Hematopoietic multipotent progenitor cell (in vitro differentiated cells): ENCODE measurements at regions not wholly inside any gene's neighbourhood (a gene's known extent, or its start where the extent isn't known, plus 50 kb on each side); places are given as distances from the start of the nearest gene placed in this dataset.

ENCODE experiments used
- DNase-seq, 3 donors: peaks; one replicate each; pipeline ENCODE4 v3.0.0-alpha.2; 2011 to 2015; ENCODE audit warnings: low read depth in 2 of 3, low spot score in 2 of 3

DNA sequence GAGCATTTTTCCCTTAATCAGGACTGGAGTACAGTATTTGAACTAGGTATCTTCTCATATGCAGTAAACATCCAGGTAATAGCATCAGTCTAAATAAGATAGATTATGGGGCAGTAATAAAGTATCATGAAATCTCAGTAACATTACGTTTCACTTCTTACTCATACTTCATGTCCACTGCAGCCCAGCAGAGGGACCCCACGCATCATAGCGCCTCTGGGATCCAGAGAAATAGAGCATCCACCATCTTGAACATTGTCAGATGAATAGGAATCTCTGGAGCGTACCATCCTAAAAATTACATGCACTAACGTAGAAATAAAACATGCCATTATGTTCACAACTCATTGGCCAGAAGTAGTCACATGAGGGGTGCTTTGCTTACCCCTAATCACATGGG lies 499.0 kb downstream of the CPS1 start:
- DNase-seq, result no peak

DNA sequence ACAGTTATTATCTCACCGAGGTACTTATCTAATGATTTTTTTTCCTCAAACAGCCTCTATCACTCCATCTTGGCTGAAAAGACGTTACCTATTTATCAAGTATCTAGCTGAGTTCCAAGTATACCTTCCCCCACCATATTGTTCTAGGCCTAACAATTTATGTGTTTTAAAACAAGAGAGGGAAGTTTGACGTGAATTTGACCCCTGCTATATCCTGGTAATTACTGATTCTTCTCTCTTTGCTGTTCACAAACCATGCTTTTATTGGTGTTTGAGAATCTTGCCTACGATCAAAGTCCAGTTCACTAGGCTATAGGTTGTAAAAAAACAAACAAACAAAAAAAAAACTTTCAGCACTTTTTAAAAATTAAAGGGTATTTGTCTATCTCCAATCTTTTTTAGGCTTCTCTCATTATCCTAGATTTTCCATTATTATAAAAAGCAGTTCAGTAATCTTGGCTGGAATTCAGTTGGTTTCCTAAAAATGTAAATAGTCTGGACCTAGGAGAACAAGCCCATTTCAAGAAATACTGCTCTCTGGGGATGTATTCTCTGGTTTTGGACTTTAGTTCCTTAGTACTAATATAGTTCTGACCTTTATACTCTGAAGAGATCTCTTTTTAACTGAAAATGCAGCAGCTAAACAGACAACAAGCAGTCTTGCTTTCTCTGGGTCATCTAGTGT lies 505.4 kb downstream of the CPS1 start:
- no peak for DNase-seq

DNA sequence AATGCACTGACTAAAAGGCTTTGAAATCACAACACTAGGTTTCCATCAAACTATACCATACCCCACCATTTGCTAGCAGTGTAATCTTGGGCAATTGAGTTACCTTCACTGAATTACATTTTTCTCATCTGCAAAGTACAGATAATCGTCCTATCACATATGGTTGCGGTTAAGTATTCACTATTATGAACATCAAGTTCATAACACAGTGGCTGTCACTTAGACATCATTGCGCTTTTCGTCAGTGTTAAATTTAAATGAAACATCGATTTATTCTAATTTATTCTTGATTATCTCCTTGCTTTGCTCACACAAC lies 505.9 kb downstream of the CPS1 start:
- DNase-seq, result no peak

DNA sequence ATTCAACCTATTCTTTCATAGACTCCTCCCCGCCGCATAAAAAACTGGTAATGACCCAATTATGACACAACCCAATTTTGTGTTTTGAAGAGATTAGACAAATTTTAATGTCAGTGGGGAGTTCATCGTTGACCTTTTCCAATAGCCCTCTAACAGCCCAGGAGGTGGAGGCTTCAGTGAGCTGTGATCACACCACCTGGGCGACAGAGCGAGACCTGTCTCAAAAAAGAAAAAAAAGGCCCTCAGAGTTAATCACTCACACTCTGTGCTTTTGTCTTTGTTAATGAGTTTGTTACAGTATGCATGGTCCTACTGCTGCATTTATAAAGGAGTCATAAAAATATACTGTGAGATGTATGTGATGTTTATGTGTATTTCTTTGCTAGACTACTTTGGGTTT lies 510.6 kb downstream of the CPS1 start:
- DNase-seq, result no peak

DNA sequence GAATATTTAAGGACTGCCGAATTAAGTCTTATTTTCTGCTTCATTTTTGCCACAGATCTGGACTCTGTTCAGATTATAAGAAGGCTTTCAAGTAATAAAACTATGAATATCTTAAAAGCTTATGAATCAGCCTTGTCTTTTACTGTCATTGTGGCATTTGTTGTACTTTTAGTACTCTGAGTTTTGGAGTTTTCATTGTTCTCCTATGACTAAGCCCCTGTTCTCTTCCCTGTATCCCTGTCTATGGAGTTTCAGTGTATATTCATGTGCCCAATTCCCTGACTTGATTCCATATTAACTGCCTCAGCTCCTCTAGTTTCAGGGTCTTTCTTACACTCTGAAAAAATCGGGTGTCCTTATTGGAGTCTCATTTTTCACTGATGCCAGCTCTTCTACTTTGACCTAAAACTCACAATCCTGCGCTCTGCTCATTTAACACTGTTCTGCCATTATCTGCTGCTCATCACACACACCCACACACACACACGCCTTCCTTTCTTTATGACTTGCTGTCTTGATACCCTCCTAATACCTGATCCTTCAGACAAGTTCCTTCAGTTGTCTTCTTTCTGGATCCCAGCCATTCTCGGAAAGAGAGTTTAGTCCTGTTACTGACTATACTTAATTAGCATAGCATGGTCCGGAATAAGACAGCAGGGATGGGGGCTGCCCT lies 511.8 kb downstream of the CPS1 start:
- DNase-seq, result no peak

DNA sequence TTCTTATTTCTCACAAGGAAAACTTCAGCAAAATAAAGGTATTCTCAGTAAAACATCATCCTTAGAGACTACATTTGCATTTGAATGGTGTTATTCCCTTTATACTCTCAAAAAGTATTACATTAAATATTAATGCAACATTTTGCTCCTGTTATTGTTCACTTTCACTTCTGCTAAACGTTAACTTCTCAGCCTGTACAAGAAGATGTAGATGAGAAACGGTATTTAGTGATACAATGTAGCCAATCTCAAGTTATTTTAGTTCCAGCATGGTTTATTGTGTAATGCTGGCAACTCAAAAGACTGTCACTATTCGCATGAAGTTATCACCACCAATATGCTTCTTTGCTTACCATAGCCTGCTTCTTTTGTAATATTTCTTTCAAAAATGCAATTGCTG lies 514.1 kb downstream of the CPS1 start:
- DNase-seq, result no peak

DNA sequence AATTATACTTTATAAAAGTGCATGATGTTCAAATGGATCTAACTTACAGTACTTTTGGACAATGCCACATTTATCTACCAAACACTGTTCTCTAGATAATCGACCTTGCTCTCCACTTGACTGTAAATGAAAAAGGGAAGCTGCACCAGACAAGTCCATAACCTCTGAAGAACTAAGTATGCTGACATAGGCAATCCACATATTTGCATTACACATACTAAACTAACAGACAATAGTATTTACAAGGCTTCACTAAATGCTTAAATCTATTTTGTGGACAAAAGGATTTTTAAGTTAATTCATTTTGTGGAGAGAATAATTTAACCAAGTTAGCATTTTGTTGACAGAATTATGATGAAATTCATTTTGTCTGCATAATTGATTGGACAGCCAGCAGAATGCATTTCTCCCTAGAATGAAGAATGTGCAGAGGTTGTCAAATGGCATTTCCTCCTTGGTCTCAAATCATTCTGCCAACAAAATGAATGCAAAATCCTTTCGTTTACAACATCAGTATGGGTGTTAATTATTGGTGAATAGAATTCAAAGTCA lies 520.9 kb downstream of the CPS1 start:
- DNase-seq, result no peak

DNA sequence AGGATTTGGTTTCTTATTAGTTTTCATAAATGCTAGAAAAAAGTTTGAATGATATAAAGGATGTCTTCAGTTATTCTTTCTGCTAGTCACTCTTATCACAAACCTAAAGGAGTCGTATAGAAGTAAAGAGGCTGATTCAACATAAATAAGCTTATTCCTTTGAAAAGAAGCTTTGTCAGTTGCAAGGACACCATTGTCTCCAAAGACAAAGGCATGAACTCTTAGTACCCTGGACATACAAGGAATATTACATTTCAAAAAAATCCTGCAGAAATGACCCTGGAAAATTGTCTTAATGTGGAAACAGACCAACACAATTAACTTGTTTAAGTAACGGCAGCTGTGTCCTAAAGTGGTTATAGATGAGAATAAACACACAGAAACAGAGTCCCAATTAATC lies 528.0 kb downstream of the CPS1 start:
- DNase-seq, result no peak

DNA sequence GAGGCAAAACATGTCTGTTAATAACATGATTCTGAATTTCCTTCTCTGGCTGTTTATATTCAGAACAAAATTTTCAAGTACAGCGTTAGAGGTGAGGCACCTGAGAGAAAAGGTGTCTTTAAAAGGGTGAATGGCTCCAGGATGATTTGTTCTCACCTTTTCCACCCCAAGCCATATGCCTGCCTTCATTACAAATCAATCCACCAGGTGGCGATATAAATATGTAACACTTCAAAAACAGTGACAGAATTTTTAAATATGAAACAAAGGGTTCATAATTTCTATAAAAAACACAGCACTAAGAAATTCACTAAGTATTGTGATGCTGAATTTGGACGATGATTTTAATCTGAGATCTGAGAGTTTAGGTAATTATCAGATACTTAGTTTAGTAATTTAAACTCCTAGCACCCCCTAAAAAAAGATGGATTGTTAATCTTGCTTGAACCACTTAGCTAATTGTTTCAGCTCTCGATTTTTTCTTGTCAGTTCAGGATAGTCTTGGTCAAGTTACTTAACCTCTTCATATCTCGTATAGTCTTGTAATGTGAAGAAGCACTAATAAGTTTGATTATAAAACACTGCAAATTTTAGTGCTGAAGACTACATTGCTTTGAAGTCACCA lies 528.8 kb downstream of the CPS1 start:
- peak in 2 of 3 donors; percentile 3 to 35 for DNase-seq

DNA sequence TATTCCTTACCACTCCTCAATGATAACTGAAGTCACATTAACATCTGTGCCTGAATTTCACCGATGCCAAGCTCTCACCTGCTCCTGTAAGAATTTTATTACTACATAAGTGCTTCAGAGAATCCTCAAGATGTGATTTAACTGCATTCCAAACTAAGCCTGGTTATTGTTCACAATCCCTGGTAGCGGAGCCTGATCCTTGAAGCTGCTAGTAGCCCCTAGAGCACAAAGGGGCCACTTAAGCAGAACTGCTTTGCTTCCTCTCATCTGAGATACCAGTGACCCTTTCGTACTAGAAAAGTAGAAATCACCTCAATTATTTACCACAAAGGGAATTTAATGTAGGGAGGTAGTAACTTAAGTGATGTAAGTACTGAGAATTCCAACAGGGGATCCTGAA lies 529.6 kb downstream of the CPS1 start:
- no peak for DNase-seq

DNA sequence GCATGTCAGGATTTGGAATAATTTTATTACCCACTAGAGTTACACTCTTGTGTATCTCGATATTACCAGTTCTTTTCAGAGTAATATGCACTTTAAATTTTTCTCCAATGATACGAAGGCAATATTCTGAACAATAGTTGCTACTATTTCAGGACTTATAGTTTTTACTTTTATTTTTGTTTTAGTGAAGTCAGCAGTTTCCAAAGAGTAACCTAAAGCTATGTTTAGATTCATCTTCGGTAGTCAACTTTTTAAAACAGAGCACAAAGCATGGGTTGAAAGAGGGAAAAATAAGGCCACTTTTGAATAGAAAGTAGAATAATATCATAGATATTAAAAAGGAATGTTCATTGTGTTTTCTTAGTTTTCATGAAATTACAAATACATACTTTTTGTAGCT lies 532.7 kb downstream of the CPS1 start:
- DNase-seq, result no peak

DNA sequence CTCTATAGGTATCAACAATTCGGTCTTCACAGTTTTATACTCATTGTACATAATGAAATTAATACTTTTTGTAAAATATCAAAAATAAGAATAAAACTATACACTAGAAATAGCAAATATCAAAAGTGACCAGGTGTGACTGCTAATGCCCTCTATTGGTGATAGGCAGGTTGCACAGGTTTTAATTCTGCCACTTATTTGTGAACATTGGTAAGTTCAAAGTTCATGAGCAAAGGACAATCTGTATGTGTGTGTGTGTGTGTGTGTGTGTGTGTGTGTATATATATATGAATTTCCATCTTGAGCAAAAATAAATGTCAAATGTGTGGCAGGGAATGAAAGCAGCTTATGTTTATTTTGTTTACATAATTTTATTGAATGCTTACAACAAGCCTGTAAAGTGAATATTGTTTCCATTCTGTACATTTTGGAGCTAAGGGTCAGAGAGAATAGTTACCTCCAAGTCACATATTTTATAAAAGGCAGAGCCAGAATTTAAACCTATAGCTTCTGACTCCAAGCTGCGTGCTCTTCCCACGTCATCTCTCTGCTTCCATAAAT lies 537.4 kb downstream of the CPS1 start:
- DNase-seq, result no peak

DNA sequence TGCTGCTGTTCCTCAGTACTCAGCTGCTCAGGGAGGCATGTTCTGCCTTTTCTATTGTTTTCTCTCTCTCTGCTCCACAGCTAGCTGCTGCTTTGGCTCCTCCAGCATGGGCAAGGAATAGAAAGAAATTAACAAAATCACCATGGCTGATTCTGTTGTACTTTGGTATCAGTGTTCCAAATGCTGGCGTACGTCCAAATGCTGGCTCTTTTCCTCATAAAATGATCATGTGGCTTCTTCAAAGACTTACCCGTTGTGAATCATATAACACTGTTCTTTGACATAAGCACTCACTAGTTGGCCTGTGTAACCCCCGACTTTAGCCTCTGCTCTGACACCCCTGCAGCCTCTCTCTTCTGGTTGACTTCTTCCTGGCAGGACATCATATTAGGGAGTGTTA lies 547.6 kb downstream of the CPS1 start:
- no peak for DNase-seq

DNA sequence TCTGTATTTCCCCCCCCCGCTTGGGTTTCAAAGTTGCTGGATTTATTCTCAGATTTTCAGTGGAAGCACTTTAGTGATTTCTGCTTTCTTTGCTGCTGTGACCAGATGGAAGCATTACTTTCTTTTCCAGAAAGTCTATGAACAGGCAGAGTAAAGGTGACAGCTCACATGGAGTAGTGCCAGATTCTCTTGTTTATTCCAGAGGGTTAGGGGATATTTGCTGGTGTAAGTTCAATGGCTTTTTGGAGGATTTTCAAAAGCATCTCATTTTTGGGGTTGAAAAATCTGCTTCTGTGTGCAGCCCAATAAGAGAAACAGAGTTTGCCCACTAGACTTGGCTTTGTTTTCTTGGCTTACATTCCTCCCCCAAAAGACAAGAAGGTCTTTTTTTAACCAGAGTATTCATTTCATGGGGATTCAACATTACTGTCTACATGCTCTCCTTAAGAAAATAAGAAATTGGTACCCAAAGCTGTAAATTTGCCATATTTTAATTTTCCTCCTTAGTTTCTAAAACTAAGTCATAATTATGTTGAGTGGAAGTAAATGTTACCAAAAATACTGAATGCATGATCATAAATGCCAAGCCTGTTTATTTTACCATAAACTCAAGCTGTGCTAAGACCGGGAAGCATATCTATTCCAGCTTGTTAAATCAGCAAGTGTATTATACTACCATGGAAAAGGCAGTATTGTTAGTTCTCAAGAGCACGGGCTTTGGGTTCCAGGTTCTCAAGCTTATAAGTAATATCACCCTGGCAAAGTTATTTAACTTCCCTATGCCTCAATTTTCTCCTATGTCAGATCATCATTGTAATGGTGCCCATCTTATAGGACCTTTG lies 557.2 kb downstream of the CPS1 start:
- no peak for DNase-seq

DNA sequence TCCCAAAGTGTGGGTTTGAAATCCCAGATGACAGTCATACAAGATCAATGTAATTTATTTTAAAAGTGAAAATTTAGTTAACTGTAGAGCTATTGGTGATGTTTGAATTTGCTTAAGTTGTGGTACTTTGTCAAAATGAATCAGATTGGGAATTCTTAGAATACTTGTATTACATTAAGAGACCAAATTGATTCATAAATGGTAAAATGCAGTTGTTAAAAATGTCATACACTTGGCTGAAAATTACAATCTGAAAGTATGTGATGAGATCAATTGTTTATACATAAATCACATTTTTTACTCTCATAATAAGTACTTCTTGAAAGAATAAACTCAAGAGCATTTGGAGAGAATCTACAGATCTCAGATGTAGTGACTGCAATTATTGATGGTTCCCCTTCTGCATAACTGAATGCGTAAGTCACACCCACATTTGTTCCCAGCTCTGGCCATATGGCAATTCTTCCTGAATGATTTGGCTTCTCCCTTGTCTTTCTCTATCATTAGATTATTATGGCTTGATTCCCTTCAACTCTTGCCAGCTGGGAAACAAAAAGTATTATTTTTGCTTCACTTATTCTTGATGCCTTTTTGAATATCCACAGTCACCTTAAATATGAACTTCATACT lies 558.5 kb downstream of the CPS1 start:
- DNase-seq, result no peak

DNA sequence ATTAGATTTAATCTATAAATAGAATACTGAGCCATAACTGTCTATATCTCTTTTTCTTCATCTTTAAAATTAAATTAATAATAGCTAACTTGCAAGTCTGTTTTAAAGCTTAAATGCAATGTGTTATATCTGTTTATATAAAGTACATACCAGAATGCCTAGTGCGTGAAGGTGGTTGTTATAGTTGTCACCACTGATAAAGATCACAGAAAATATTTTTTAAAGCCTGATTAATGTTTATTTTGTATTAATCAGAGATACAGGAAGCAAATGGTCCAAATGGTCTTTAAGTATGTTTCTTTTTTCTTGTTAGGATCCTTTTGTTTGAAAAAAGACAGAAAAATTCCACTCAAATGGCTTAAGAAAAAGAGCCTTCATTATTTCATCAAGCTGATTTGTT lies 560.6 kb downstream of the CPS1 start:
- DNase-seq, result no peak

DNA sequence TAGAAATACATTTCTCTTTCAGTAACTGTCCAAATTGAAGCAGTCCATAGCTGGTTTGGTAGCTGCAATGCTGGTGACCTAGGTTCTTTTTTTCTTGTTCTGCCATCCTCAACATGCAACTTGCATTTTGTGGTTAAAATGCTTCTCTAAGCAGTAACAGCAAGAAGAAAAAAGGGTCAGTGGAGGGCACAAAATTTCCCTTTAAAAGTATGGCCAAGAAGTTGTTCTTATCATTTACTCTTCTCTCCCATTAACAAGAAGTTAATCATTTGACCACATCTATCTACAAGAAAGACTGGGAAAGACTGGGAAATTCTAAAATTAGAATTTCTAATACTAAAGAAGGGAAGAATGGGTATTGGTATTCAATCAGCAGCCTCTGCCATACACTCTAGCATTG lies 569.9 kb downstream of the CPS1 start:
- no peak for DNase-seq

DNA sequence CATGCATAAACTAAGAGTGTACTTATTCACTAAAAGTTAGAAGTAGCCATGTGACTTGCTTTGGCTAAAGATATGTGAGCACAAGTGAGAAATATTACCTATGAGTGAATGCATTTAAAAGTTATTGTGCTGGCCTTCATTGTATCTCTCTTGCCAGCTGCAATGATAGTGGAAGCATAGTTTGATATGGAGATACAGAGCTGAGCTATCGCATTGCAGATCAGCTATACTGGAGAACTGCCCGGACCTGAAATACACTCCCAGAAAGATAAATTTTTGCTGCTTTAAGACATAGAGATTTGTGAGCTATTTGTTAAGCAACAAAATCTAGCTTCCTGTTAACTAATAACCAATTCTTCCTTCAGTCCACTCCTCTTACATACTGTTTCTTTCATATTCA lies 571.1 kb downstream of the CPS1 start:
- no peak for DNase-seq

DNA sequence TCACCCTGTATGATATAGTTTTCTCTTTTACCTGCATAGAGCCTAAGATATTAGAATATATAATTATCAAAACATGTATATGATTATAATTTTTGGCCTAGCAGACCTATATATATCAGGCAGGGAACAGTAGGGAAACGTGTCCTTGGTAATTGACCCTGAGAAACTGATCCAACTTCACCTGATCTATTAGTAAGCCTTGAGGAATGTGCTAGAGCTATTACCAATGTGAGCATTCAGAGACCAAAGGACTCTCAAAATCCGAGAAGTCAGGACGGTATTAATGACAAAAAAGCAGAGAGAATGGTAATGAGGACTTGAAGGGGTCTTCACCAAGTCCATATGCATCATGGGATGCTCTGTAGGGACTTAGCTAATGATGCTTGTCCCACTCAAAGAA lies 571.9 kb downstream of the CPS1 start:
- DNase-seq, result no peak

DNA sequence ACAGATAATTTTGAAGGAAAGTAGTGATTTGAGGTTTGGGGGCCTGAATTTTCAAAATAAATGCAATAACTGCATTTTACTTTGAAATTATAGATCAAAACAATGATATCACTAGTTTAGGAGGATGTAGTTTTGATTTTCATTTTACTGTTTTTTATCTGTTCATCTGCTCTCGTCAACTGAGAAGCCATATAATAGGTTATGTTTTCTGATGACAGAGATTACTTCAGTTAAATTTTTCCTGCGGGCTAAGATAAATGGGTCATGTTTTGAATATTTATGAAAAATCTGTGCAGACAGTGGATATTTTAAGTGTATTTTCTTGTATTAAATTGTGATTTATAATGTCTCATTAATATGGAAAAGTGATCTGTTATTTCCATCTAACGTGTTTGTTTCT lies 573.4 kb downstream of the CPS1 start:
- DNase-seq, result no peak

DNA sequence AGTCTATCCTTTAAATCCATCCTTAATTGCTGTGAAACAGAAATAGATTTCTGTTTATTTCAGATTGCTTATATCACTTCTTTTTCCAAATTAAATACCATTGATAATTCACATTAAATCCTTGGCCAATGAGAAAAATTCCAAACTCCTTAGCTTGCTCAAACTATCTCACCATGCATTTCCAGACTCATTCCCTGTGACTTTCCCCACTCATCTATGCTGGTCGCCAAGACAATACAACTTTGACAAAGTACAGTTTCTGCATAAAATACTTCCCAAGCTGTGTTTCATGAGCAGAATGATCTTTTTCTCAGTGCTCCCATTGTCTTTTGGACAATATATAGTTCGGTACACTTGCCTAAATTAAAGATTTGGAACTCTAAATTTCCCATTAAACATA lies 575.6 kb downstream of the CPS1 start:
- DNase-seq, result no peak
